IPS-20b (cell line): ENCODE measurements at regions not wholly inside any gene's neighbourhood (a gene's known extent, or its start where the extent isn't known, plus 50 kb on each side); places are given as distances from the start of the nearest gene placed in this dataset.

Source experiments
- H3K27ac ChIP-seq: one replicate; pipeline ENCODE4 v1.5.1; 2013; ENCODE audit warnings: low read length
- H3K27me3 ChIP-seq: 2 replicates; pipeline ENCODE4 v1.6.1; 2013; ENCODE audit warnings: mild to moderate bottlenecking, low read length, inconsistent platforms; ENCODE audit not compliant: insufficient read depth
- H3K36me3 ChIP-seq: 2 replicates; pipeline ENCODE4 v1.6.1; 2013; ENCODE audit warnings: low read depth, mild to moderate bottlenecking, inconsistent platforms, low read length, moderate library complexity; ENCODE audit not compliant: insufficient read depth
- H3K4me1 ChIP-seq: 2 replicates; pipeline ENCODE4 v1.6.1; 2013; ENCODE audit warnings: mild to moderate bottlenecking, control low read depth, inconsistent platforms, low read length, moderate library complexity; ENCODE audit not compliant: insufficient read depth
- H3K4me3 ChIP-seq: 2 replicates; pipeline ENCODE4 v1.5.1; 2013; ENCODE audit warnings: mild to moderate bottlenecking, low read length, inconsistent platforms
- H3K9ac ChIP-seq: 2 replicates; pipeline ENCODE4 v1.6.1; 2013; ENCODE audit warnings: low read depth, mild to moderate bottlenecking, inconsistent platforms, low read length, moderate library complexity
- H3K9me3 ChIP-seq: 2 replicates; pipeline ENCODE4 v1.6.1; 2013; ENCODE audit warnings: mild to moderate bottlenecking, low read depth, low read length, inconsistent platforms; ENCODE audit not compliant: insufficient read depth

DNA sequence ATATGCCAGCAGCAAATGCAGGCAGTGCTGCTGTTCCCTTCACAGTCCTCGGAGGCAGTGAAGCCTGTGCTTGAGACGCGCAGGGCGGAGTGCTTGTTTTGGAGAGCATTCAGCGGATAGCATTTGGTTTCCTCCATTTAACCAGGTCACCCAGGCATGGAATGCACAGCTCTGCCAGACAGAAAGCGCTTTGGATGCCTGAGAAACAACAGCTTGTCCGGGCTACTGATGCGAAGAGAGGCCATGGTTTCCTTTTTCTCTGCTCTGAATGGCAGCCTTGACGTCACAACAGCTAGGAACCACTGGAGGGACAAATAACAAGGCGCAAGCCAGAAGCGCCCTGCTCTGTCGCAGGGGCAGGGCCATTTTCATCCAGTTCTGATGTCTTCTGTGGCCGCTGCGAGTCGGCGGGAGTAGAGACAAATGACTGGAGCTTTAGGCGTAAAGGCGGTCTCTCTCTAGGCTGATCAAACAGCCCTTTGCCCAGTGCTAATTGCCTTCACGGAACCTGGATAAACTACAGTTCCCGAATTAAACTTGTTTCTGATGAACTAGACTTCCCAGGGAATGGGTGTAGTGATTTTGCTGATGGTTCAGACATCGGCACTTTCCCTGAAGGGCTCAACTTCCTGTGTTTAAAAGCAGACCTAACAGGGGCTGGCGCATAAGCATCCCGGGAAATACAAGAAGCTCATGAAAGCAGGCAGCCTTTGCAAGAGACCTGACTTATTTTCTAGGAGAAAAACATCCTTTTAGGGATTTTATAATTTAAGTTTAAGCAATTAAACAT, 187.6 kb upstream of the KLF14 start:
- Histone ChIP-seq H3K27ac (no peak overlapping the region), H3K4me3 (no peak overlapping the region), H3K9me3 (no peaks in the 10 kb centered on the region), H3K36me3 (no peaks in the 10 kb centered on the region), H3K4me1 (peaks cover 8% of the 10 kb centered on the region), H3K9ac (peak overlapping the region; percentile 21), H3K27me3 (no peaks in the 10 kb centered on the region)

DNA sequence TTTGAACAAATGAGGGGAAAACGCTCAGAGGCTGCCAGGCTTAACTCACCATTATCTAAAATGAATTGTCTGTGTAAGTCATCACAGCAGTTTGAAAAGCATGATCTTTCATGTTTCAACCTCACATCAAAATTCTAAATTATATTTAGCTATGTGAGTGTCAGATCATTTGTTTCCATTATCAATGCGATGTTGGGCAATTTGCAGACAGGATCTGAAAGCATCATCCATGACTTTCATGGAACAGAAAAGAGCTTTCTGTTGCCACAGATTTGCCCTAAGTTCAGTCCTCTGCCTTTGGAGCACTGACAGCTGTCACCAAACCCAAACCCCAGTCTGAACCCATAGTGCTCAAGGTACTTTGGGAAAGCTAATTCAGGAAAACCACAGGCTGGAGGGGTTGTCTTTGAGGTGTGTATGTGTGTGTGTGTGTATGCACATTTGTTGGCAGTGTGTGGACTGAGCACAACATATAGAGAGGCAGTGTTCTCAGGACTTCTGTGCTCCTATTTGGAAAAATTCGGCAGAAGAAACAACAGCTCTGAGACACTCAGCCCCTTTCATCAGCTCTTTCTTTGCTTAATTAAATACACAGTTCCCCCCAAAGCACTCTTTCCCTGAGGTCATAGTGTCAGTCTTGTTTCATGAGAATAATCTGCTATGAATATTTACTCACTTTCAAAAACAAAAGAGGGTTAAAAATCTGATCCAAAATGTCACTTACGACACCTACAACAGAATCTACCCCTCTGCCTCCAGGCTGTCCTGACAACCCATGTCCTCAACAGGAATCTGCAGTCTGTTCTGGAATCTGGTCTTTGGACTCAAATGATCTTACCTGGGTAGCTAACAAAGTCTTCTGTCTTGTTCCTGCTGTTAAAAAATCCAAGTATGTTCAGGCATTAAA, 188.5 kb upstream of the KLF14 start:
- H3K9ac ChIP-seq = no peak overlapping the region
- no peaks in the 10 kb centered on the region for H3K36me3 ChIP-seq

DNA sequence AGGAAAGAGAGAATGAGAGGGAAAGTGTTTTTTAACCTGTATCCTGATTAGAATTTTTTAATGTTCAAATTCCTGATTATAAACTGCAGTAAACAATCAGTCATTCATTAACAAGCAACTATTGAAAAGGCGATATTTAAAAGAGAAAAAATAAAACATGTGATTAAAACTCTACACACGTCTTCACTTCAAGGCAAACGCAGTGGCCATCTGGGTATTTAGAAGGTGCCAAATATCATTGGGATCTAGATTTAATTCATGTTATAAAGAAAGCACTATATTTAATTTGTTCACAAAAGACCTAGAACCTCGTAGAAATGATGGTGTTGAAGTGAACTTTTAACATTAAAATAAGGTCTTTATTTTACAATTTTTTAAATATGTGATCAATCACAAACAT, 189.4 kb upstream of the KLF14 start:
- no peak overlapping the region for H3K4me3 ChIP-seq
- H3K4me1 ChIP-seq = peaks cover 8% of the 10 kb centered on the region
- no peaks in the 10 kb centered on the region for H3K36me3 ChIP-seq
- H3K27ac ChIP-seq = no peak overlapping the region
- no peak overlapping the region for H3K9ac ChIP-seq
- H3K27me3 ChIP-seq = no peaks in the 10 kb centered on the region
- no peaks in the 10 kb centered on the region for H3K9me3 ChIP-seq

More for the DNA sequence above, 188.5 kb upstream of the KLF14 start:
- Histone ChIP-seq H3K9me3 (no peaks in the 10 kb centered on the region), H3K4me1 (peaks cover 8% of the 10 kb centered on the region), H3K27me3 (no peaks in the 10 kb centered on the region), H3K4me3 (no peak overlapping the region), H3K27ac (no peak overlapping the region)

DNA sequence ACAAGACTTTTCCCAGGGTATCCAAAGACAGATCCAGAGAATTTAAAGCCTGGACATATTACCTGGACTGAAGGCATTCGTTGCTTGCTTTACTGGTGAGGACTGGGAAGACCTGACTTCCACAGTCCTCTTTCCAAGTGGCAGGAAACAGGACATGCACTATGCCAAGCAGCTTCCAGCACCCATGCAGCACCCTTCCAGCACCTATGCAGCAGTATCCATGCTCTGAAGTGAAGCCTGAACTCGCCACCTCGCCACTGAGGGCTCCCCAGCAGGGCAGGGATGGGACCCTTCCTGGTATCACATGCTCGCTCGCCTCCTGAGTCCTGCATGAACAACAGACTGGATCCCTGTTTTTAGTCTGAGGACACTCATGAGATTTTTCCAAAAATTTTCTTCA, 189.9 kb upstream of the KLF14 start:
- no peak overlapping the region for H3K27ac ChIP-seq
- H3K9ac ChIP-seq = no peak overlapping the region

DNA sequence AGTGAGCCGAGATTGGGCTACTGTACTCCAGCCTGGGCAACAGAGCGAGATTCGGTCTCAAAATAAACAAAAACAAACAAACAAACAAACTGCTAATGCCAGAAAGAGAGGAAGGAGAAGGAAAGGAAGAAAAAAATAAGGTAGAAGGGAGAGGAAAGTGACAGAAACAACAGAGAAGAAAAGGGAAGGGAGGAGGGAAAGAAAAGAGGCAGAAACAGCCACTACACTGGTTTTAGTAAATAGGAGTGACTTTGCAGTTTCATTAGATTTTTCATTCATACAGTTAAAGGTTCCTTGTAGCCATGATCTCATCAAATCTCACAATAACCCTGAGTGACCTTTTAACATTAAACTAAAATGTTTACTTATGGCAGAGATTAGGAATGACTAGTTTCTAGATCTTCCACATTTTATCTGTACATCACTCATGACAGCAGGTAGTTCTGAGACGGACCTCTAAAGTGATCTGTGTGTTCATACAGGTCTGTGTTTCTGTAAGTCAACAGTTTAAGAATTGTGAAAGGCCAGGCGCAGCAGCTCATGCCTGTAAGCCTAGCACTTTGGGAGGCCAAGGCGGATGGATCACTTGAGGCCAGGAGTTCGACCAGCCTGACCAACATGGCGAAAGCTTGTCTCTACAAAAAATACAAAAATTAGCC, 191.3 kb upstream of the KLF14 start:
- Histone ChIP-seq H3K9ac (no peak overlapping the region), H3K9me3 (no peaks in the 10 kb centered on the region), H3K4me1 (peaks cover 10% of the 10 kb centered on the region), H3K27ac (no peak overlapping the region), H3K4me3 (no peak overlapping the region), H3K36me3 (no peaks in the 10 kb centered on the region), H3K27me3 (no peaks in the 10 kb centered on the region)

More for the DNA sequence above, 189.9 kb upstream of the KLF14 start:
- peaks cover 10% of the 10 kb centered on the region for H3K4me1 ChIP-seq
- H3K4me3 ChIP-seq = no peak overlapping the region
- no peaks in the 10 kb centered on the region for H3K36me3 ChIP-seq
- H3K27me3 ChIP-seq = no peaks in the 10 kb centered on the region
- H3K9me3 ChIP-seq = no peaks in the 10 kb centered on the region

DNA sequence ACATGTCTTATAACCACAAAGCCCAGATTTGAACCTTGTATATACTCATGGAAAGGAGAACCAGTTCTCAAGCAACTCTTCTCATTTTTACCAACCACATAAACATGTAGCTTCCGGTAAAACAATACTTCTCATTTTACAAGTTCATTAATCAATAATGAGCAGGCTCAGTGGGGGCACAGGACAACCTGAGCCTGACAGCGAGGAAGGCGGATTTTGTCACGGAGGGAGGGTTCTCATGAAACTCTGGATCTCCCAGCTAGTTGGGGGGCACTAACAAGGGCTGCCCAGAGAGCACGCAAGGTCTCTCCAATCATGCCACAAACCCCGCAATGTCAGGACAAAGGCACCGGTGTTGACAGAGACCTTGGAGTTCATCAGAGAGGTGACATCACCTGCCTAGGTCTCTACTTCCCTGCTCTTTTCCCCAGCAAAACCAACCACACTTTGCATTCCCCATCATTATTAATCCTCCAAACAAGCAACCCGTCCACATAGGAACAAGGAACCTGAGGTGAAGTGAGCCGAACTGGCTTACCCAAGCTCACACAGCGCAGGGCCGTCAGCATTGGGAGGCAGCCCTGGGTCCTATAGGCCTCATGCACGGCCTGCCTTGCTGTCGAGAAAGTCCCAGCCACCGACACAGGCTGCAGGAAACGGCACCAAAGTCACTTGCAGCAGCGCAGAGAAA, 192.1 kb upstream of the KLF14 start:
- Histone ChIP-seq H3K4me3 (no peak overlapping the region), H3K9me3 (no peaks in the 10 kb centered on the region), H3K27me3 (no peaks in the 10 kb centered on the region), H3K4me1 (peaks cover 10% of the 10 kb centered on the region), H3K9ac (no peak overlapping the region), H3K36me3 (no peaks in the 10 kb centered on the region), H3K27ac (no peak overlapping the region)

DNA sequence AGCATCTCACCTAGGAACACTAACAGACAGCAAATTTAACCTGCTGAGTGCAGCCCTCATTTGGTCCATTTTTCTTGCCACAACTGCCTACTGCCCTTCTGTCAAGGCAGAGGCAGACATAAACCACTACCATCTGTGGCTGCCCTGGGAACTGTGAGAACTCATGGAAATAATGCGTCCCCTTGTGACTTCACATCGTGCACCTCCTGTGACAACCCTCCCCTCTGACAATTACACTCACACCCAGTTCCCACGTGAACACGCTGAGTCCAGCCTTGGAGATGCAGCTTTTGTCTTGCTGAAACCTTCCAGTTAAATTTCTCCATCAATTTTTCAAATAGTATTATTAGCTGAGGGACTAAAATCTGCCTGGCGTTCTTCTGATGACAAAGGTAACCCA, 193.1 kb upstream of the KLF14 start:
- Histone ChIP-seq H3K9ac (no peak overlapping the region), H3K4me3 (no peak overlapping the region), H3K9me3 (no peaks in the 10 kb centered on the region), H3K36me3 (no peaks in the 10 kb centered on the region), H3K27me3 (no peaks in the 10 kb centered on the region), H3K27ac (no peak overlapping the region), H3K4me1 (peaks cover 3% of the 10 kb centered on the region)

DNA sequence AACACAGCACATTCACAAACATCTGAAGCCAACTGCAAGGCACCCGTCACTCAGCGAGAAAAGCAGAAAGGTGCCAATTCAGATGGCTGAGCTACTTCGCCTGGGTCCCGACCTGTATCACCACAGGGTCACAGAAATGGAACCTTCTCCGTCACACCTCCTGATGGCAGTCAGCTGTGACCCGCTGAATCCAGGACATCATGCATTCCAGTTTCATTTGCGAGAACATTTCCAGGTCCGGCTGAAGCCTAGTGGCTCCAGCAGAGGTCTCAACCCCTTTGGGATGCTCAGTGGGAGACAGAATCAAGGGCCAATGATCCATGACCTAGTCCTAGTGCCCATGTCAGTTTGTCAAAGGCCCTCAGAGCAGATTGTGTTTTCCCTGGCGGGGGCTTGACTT, 193.6 kb upstream of the KLF14 start:
- no peaks in the 10 kb centered on the region for H3K27me3 ChIP-seq
- H3K4me1 ChIP-seq = peaks cover 2% of the 10 kb centered on the region; the same call in 1 of the 2 replicates
- H3K9me3 ChIP-seq = no peaks in the 10 kb centered on the region
- no peaks in the 10 kb centered on the region for H3K36me3 ChIP-seq
- no peak overlapping the region for H3K27ac ChIP-seq
- no peak overlapping the region for H3K4me3 ChIP-seq
- no peak overlapping the region for H3K9ac ChIP-seq

DNA sequence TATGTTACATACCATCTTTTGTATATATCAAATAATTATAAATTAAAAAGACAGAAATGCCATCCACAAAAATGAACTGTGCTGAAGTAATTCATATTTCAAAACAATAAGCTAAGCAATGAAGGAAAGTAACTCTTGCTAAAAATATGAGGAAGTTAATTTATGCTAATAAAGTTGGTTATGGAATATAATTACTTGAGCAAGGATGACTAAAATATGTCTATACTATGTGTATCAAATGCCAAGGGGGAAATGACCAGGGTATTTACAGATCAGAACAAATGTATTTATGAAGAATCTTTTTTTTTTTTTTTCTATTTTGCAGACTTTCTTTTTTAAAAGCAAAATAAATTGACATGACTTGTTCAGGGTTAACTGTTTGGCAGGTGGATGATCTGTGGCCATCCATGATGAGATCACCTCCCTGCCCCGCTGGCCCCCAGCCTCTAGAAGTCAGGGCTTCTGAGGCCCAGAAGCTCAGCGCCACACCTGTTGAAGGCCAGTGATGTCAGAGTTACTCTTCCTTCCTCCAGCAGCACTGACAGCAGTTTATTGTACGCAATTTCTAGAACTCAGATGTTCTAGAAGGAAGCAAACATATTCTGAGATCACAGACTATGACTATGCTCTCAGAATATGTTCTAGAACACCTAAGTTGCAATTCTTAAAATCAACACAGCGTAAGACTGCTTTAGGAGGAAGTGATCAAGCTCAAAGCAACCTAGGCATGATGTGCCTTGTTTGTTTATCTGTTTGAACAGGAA, 196.1 kb upstream of the KLF14 start:
- Histone ChIP-seq H3K4me3 (no peak overlapping the region), H3K9me3 (no peaks in the 10 kb centered on the region), H3K9ac (no peak overlapping the region), H3K27me3 (no peaks in the 10 kb centered on the region), H3K4me1 (peaks cover 2% of the 10 kb centered on the region; the same call in 1 of the 2 replicates), H3K27ac (no peak overlapping the region), H3K36me3 (no peaks in the 10 kb centered on the region)

DNA sequence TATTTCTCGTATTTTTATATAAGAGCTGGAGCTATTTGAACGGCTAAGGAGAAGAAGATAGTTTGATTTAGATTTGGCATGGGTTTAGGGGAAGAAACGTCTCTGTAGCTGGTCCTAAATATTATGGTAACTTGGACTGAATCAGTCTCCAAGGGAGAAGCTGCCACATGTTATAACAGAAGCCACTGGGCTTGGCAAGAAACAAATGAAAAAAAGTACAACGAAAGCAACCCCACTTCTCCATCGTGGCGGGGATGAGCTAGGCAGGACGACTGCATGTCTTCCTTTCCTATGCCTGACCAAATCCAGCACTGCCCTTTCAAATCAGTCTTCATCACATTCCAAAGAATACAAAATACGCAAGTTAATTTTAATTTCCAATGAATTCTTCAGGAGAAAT, 196.7 kb upstream of the KLF14 start:
- H3K27me3 ChIP-seq = no peaks in the 10 kb centered on the region
- no peaks in the 10 kb centered on the region for H3K36me3 ChIP-seq
- H3K4me3 ChIP-seq = no peak overlapping the region
- H3K27ac ChIP-seq = no peak overlapping the region
- no peaks in the 10 kb centered on the region for H3K9me3 ChIP-seq
- peaks cover 2% of the 10 kb centered on the region; the same call in 1 of the 2 replicates for H3K4me1 ChIP-seq
- no peak overlapping the region for H3K9ac ChIP-seq
